ENCODE measurements at regions not wholly inside any gene's neighbourhood (a gene's known extent, or its start where the extent isn't known, plus 50 kb on each side); places are given as distances from the start of the nearest gene placed in this dataset.
"Not testable (repeated sequence)": the region's sequence is repeated elsewhere in the genome, so short reads cannot be mapped to it uniquely, and the experiment has no call there.

DNA sequence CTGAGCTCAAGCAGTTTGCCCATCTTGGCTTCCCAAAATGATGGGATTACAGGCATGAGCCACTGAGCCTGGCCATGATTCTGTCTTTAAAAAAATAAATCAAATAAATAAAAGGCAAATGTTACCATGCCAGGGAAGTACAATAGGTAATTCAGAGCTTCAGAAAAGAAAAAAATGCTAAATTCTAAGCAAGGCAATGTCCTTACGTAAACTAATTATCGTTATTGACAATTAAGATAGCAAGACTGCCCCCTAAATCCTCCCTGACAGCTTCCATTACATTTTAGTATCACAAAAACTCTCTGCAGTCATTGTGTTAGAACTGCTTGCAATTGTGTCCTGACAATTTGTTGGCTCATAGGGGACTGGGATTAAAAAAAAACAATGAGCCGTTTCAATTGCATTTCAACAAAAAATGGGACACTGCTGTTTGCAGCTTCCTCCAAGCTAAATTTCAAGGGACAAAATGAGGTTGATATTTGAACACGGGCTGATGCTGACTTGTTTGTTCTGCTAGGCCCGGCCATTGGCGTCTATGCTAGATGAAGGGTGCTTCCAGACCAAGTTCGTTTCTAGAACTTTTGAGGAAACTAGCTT is 88.9 kb downstream of the MOGAT1 start:
- DNase-seq (ENCODE audit: low read depth in 2 of 2): no peak

DNA sequence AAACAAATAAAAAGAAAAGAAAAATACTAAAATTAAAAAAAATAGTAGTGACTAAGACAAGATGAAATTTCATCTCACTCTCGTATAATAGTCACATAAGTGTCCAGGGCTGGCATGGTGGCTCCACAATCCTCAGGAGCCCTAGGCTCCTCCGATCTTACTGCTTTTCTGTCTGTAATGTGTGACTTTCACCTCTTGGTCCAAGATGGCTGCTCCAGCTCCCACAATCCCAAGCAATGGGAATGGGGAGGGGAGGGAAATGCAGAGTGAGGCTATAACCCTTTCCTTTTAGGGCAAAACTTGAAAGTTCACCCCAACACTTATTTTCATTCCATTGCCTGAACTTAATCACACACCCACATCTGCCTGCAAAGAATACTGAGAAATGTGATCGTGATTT is 90.4 kb downstream of the MOGAT1 start:
- no peak for DNase-seq (ENCODE audit: low read depth in 2 of 2)

DNA sequence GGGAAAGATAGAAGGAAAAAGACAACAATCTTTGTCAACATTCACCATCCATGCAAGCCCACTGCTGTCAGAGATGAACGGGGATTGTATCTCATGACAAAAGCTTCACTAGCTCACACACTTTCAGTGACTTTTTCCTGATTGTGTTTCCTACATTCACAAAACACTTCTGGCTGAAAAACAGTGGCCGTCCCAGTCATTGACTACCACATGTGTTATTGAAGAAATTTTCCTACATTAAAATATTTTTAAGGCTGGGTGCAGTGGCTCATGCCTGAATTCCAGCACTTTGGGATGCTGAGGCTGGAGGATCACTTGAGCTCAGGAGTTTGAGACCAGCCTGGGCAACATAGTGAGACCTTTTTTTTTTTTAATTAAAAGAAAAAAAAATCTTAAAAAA is 90.9 kb downstream of the MOGAT1 start:
- DNase-seq (ENCODE audit: low read depth in 2 of 2): no peak

DNA sequence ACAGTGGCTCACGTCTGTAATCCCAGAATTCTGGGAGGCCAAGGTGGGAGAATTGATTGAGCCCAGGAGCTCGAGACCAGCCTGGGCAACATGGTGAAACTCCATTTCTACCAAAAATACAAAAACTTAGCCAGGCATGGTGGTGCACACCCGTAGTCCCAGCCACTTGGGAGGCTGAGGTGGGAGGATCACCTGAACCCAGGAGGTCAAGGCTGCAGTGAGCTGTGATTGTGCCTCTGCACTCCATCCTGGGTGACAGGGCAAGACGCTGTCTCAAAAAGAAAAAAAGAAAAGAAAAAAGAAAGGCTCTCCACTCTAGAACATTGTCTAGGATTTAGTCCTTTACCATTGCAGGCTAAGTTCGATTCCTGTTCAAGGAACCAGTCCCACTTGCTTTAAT is 94.4 kb downstream of the MOGAT1 start:
- not testable (repeated sequence) for DNase-seq (ENCODE audit: low read depth in 2 of 2)

DNA sequence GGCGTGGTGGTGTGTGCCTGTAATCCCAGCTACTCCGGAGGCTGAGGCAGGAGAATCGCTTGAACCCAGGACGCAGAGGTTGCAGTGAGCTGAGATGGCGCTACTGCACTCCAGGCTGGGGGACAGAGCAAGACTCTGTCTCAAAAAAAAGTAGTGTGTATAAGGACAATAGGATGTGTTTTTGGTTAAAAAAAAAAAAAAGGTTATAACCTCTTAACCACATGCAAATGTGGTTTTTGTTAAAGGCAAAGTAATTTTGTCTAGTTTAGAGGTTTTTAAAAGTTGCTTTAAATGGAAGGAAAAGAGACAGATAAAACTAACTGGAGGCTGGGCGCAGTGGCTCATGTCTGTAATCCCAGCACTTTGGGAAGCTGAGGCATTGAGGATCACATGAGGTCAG is 92.8 kb upstream of the ACSL3 start:
- not testable (repeated sequence) for DNase-seq (ENCODE audit: low read depth in 2 of 2)

DNA sequence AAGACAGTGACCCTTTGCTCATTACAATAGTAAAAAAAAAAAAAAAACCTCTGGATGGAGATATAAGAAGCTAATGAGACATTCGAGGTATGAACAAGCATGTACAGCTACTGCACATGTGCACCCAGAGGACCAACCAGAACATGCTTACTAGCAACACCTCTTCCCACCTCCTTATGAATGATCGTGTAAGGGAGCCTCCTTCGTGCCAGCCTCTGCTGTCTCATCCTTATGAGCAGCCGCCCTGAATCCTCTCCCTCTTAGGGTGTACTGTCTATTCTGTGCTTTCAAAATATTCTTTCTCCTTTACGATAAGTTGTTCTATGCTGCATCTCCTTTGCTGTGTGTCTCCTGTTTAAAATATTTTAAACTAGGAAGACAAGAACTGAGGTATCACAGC is 91.4 kb upstream of the ACSL3 start:
- DNase-seq (ENCODE audit: low read depth in 2 of 2): no peak

DNA sequence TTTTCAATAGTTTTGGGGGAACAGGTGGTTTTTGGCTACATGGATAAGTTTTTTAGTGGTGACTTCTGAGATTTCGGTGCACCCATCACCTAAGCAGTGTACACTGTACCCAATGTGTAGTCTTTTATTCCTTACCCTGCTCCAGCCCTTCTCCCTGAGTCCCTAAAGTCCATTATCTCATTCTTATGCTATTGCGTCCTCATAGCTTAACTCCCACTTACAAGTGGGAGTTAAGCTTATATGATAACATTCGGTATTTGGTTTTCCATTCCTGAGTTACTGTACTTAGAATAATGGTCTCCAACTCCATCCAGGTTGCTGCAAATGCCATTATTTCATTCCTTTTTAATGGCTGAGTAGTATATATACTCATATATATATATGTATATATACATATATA is 90.9 kb upstream of the ACSL3 start:
- no peak for DNase-seq (ENCODE audit: low read depth in 2 of 2)

DNA sequence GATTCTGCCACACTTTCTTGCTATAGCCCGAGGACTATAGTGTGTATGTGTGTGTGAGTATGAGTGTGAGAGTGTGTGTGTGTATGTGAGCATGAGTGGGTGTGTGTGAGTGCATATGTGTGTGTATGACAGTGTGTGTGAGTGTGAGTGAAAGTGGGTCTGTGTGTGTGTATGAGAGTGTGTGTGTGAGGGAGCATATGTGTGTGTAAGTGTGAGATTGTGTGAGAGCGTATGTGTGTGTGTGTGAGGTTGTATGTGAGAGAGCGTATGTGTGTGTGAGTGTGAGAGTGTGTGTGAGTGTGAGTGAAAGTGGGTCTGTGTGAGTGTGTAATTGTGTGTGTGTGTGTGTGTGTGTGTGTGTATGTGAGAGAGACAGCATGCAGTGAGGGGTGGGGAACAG is 89.0 kb upstream of the ACSL3 start:
- DNase-seq (ENCODE audit: low read depth in 2 of 2): no peak

DNA sequence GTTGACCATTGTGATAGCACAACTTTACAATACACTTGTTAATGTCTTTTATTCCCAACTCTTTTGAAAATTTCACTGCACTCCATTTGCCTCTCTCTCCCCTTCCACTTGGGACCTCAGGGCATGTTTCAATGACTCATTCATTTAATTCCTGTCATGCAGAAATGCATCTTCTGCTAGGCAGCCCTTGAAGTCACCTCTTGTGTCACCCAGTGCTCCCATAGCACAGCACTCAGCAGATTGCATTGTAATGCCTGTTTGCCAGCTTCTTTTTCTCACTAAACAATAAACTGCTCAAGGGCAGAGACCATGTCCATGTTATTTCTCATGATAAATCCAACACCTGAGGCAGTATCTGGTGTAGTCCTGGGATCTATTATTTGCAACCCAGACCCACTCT is 85.9 kb upstream of the ACSL3 start:
- DNase-seq (ENCODE audit: low read depth in 2 of 2): no peak

DNA sequence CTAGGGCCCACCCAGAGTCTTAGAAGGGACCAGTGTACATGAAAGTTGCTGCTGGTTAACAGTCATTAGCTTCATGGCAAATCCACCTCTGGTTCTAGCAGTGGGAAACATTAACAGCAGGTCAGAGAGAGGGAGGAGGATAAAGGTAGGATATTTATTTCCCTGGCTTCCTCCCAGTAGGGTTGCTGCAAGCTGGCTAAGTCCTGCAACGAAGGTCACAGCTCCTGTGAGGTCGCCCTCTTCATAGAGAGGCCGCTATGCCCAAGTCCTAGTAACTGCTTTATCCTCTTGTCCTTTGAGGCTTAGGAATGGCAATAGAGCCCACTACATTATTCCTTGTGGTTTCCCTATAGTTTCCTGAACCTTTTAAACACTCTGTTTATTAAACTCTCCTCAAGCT is 84.0 kb upstream of the ACSL3 start:
- DNase-seq (ENCODE audit: low read depth in 2 of 2): no peak

DNA sequence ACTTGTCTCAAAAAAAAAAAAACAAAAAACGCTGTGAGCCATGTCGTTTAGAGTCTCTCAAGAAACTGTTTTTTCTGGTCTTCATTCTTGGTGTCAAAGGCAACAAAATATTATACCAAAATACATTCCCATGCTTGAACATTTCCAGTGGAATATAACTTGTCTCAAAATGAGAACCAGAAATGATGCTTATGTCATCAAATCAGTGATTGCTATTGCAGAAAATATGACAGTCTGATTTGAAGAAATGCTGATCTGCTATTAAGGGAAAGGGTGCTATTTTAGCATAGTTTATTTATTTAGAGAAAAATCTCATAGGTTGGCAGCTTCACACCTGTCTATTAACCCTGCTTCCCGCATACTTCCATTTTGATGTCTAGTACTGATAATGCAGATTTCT is 82.4 kb upstream of the ACSL3 start:
- DNase-seq (ENCODE audit: low read depth in 2 of 2): no peak

DNA sequence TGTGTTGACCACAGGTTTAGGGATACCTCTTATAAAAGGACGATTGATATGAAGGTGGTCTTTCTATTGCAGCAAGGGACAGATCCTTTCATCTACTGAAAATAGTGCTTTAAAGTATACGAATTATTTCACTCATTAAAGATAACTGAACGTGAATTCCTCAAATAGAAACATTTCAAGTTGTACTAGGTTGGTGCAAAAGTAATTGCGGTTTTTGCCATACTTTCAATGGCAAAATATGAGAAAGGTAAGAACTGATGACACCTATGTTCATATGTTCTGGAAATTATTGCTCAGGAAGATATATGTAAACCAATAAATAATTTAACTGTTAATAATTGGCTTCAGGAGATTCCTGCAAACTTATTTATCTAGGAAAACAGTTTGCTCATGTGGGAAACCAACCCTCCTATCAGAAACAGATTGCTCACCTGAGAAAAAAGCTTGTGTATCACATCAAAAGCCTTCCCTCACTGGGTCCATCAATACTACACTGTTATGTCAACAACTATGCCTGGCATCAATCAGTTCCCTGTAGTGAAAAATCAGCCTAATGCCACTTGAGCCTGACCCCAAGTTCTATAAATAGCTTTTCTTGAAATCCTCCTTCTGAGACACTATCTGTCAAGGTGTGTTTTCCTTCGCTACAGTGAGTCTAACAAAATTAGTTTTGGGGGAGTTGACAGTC is 81.5 kb upstream of the ACSL3 start:
- DNase-seq (ENCODE audit: low read depth in 2 of 2): no peak

DNA sequence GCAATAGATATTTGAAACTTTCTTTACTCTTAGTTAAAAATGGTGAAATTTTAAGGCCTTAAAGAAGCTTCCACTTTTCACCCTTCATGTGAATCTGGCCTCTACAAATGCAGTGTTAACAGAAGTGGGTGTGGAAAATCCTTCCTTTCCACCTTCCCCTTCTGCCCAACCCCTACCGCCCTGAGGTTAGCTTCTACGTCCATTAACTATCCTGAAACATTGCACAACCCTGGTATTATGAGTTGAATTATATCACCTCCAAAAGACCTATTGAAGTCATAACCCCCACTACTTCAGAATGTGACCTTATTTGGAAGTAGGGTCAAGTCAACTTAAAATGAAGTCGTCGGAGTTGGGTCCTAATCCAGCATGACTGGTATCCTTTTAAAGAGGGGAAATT is 80.8 kb upstream of the ACSL3 start:
- no peak for DNase-seq (ENCODE audit: low read depth in 2 of 2)

DNA sequence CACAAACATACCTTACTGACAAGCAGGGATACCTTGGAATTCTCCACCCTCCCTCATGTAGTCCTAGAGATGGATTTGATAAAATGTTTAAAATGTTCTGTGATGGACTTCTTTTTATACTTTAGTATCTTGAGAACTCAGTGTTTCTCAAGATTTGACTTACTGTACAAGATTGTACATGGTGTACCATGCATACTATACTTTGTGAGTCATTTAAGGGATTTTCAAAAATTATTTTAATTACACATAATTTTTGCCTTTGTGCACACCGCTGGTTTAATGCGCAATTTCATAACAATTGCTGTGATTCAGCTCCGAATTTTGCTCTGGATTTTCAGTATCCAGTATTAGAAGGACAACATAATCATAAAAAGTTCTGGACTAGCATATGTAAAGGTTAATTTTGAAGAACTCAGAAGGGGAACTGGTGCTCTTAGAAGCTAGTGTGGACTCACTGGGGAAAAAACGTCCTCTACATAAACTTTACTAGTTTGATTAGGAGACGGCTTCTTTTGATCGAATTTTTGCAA is 78.6 kb upstream of the ACSL3 start:
- no peak for DNase-seq (ENCODE audit: low read depth in 2 of 2)

DNA sequence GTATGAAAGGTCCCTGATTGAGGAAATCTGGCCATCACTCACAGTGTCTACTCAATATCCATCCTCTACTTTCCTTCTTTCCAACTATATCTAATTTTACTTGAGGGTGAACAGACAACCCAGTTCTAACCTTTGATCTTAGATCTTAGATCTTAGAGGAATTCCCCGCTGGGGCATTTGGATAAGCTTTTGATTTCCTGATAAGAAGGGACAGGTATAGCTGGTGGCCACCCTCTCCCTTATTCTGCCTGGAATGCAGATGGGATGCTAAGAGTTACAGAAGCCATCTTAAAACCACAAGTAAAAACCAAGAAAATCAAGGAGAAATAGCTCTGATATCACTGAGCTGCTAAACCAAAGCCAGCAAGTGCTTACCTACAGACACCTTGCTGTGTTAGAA is 77.2 kb upstream of the ACSL3 start:
- DNase-seq (ENCODE audit: low read depth in 2 of 2): no peak

DNA sequence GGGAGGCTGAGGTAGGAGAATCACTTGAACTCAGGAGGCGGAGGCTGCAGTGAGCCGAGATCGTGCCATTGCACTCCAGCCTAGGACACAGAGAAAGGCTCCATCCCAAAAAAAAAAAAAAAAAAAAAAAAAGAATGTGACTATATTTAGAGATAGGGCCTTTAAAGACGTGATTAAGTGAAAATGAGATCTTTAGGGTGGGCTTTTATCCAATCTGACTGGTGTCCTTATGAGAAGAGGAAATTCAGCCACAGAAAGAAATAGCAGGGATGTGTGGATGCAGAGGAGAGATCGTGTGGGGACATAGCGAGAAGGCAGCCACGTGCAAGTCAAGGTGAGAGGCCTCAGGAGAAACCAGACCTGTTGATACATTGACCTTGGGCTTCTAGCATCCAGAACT is 69.9 kb upstream of the ACSL3 start:
- DNase-seq (ENCODE audit: low read depth in 2 of 2): no peak

DNA sequence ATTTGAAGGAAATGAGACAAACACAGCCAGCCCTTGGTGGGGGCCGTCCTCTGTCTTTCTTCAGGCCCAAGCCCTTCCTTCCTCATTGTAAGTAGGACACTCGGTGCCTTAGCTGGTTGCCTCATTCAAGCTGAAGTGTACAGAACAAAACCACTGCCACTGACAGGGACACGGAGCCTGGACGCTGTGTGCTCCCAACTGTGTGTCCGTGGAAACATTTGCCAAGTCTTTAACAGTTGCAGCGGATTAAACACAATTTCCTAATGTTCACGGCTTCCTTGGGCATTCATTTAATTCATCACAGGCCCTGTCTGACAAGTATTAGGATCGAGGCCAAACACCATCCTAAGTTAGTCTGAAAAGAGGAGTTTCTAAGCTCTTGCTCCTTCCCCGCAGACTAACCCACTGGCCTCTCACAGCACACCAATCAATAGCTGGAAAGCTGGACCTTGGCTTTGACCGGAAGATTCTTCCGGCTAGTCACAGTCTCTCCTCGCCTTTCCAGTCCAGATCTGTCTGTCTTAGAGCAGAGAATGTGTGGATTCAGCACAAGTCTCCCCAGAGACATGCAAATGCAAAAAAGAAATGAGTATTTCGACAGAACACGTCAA is 68.7 kb upstream of the ACSL3 start:
- no peak for DNase-seq (ENCODE audit: low read depth in 2 of 2)

DNA sequence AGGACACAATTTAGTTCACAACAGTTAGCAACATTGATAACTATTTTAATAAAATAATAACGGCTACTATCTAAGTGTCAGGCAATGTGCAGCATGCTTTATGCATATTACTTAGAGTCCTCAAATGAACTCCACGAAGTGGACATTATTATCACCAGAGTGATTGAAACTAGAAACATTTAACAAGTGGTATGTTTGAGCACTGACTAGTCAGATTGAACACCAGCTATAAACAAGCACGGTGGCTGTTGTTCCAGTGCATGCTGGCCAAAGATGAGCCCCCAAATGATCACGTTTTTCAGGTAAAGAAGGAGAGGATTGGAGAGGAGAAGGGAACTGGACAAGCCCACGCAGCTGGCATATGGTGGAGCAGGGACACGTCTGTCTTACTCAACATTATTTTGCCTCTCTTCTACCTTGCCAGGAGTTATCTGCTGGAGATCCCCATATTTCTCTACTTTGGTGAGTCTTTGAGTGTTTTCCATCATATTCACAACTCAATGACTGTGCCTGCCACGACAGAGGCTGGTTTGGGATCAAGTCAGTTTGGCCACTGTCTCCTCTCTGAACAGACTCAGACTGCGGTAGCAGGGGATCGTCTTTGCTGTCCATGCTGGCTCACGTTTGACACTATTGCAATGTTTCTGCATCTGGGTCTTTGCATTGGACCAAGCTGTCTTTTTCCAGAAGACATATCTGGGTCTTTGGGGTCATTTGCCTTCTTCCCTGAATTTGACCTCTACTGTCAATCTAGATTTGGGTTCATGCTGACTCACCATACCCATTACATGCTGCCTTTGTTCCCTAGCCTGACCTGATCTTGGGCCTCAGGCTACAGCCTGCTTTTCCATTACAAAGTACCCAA is 66.0 kb upstream of the ACSL3 start:
- no peak for DNase-seq (ENCODE audit: low read depth in 2 of 2)

DNA sequence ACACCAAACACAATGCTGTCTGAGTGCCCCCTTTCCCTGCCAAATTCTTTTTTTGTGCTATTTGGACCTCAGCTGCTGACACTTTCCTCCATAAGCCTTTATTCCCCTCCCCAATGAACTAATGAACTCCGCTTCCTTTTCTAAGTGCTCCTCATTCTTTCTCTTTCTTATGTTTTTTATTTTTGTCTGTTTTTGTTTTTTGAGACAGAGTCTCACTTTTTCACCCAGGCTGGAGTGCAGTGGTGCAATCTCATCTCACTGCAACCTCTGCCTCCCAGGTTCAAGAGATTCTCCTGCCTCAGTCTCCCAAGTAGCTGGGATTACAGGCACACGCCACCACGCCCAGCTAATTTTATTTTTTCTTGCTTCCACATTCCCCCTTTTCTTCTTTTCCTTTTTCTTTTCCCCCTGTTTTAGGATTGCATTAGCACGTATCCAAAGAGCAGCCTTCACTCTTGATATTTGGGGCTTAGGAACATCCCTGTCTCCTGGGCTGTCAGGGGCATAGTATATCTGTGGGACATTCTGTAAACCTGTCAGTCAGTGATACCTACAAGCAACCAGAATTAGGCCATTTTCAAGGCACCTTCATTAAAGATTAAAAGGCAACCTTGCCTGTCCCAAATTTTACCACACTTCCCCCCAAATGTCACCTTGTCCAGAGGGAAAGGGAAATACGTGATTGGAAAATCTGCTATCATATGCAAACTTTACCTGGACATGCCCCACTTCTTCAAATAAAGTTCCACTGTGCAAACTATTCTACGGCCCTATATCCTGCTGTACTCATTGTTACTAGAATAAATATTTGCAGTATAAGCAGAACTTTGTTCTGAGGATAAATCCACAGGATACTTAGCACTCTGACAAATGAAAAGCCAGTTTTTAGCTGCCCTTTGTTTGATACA is 65.1 kb upstream of the ACSL3 start:
- no peak for DNase-seq (ENCODE audit: low read depth in 2 of 2)

DNA sequence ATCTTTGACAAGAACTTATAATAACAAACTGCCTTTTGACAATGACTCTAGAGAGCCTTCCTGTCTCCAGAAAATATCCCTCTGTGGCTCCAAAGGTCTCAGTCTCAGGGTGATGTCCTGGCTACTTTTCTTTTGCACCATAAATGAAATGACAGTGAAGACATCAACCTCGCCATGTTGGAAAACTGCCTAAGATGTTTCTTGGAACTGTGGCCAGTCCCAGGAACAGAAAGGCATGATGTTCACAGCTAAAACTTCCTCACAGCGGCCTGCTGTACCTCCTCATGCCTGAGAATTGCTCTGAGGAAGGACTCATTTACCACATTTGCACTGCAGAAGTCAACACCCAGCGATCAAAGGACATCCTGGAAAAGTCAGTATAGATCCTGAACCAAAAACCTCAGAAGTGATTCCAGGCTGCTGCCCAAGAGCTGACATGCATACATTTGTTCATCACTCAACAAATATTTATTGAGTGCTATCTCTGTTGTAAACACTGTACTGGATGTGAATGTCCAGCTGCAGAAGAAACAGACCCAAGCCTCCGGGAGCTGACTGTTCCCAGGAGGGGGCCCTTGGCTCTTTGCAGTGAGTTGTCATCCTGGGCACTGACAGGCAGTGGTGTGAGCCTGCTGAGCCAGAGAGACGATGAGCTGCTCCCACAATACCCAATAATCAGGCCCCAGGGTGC is 64.3 kb upstream of the ACSL3 start:
- no peak for DNase-seq (ENCODE audit: low read depth in 2 of 2)

DNA sequence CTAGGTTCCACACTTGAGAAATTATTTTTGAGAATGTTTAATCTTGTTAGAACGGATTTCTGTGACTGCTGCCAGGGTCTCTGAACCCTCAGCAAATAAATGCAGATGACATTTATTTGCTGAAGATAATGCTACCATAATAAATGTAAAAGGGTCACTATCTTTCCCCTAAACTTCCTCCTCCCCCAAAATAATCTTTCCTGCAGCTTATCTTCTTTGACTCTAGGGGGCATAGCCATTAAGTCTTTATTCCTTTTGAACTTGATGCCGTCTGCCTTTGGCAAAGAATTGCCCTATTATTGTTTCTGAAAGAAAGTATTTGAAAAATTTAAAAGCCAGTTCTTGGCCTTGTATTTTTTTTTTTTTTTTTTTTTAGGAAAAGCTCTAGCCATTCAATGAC is 63.6 kb upstream of the ACSL3 start:
- peak in 1 of 2 experiments; percentile 10 for DNase-seq (ENCODE audit: low read depth in 2 of 2)
